ENCODE measurements at regions not wholly inside any gene's neighbourhood (a gene's known extent, or its start where the extent isn't known, plus 50 kb on each side); places are given as distances from the start of the nearest gene placed in this dataset.

DNA sequence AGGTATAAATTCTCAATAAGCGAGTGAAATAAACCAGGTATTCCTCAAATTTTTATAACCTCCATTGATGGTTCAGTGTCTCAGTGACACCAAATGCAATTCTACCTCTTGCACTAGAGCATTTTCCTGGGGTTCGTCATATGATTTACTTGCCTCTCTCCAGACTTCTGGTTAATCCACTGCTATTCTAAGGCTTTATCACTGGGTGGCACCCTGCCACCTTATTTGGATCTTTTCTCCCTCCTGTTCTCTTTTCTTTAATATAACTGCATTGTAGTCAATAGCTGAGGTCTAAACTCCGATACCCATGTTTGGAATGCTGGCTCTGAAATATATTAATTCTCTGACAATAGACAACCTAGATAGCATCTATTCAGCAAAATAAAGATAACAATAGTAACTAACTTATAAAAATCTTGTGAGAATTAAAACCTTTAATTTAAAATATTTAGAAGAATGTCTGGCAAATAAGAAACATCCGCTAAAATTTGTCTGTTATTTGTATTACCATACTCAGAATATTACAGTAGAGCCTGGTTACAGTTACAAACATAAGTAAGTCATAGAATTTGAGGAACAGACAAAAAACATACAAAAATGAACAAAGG lies 436.4 kb downstream of the PLA2G4A start:
- WGBS, 2 donors, result 54 to 59% methylated on average over 4 of the region's 4 CpGs

DNA sequence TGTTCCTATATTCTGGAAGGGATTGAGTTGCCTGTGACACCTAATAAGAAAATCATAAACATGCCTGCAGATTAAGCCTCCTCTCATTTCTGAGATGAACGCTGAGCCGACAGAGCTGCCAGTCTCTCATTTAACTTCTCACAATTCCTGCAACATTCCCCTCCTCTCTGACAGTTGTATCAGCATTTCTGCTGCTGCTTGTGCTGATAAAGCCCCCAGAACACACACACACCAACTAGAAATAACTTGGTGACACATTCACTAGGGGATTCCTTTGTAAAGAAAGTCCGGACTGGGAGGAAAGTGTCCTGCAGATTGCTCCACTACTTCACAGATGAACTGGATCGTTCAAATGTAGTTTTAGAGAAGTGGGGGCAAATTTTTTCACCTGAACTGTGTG lies 437.3 kb downstream of the PLA2G4A start:
- TF ChIP-seq, protein P1, sequence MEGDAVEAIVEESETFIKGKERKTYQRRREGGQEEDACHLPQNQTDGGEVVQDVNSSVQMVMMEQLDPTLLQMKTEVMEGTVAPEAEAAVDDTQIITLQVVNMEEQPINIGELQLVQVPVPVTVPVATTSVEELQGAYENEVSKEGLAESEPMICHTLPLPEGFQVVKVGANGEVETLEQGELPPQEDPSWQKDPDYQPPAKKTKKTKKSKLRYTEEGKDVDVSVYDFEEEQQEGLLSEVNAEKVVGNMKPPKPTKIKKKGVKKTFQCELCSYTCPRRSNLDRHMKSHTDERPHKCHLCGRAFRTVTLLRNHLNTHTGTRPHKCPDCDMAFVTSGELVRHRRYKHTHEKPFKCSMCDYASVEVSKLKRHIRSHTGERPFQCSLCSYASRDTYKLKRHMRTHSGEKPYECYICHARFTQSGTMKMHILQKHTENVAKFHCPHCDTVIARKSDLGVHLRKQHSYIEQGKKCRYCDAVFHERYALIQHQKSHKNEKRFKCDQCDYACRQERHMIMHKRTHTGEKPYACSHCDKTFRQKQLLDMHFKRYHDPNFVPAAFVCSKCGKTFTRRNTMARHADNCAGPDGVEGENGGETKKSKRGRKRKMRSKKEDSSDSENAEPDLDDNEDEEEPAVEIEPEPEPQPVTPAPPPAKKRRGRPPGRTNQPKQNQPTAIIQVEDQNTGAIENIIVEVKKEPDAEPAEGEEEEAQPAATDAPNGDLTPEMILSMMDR (IDR thresholded peaks at IDR 0.05; ENCODE audit: control extremely low read depth, extremely low read depth), result no peak
- 52 to 55% methylated on average over 4 of the region's 4 CpGs for WGBS, 2 donors

More for the DNA sequence above, 436.4 kb downstream of the PLA2G4A start:
- no peaks in the 10 kb centered on the region for H3K27me3 ChIP-seq (ENCODE audit: control insufficient read depth in 3 of 3, insufficient read depth in 3 of 3, low read length in 2 of 3)
- no peak overlapping the region for H3K27ac ChIP-seq (ENCODE audit: low read depth in 1 of 2, low read length in 1 of 2)
- TF ChIP-seq, protein P1 (IDR thresholded peaks at IDR 0.05; ENCODE audit: control extremely low read depth, extremely low read depth), result no peak
- H3K4me1 ChIP-seq (ENCODE audit: control insufficient read depth in 5 of 5, insufficient read depth in 5 of 5, low read length in 5 of 5), result peaks cover 0 to 3% (median 0%) of the 10 kb centered on the region in 5 donors
- peak; percentile 61 to 78 (median 76) for DNase-seq
- no peak overlapping the region for H3K4me3 ChIP-seq
- H3K9me3 ChIP-seq (ENCODE audit: control insufficient read depth in 4 of 4, insufficient read depth in 3 of 4, low read length in 3 of 4), result no peaks in the 10 kb centered on the region
- no peak for ATAC-seq (ENCODE audit: insufficient read depth, low FRiP score)
- no peaks in the 10 kb centered on the region for H3K36me3 ChIP-seq (ENCODE audit: control insufficient read depth in 4 of 4, insufficient read depth in 4 of 4, low read length in 4 of 4)
- H3K9ac ChIP-seq (ENCODE audit: insufficient read depth in 1 of 2, low read length in 2 of 2), result no peak overlapping the region

DNA sequence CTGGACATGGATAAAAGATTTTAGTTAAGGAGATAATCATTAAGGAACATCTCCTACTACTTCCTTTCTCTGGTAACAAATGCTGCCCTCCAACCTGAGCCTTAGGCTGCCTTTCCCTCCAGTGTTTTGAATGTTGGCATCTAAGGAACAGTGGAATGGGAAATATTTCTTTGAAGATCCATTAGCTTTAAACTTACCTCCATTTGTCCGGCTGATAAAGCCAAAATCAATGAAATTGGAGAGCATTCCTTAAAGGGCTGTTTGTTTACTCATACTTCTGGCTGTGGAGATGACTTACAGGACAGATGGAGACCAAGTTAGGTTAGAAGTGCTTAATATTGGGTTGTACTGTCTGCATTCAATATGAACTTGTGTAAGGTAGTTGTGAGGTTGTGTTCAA lies 439.1 kb downstream of the PLA2G4A start:
- H3K4me1 ChIP-seq (ENCODE audit: control insufficient read depth in 5 of 5, insufficient read depth in 5 of 5, low read length in 5 of 5), result peaks cover 0 to 3% (median 0%) of the 10 kb centered on the region in 5 donors
- ATAC-seq (ENCODE audit: insufficient read depth, low FRiP score) (no peak), DNase-seq (no peak)
- H3K27me3 ChIP-seq (ENCODE audit: control insufficient read depth in 3 of 3, insufficient read depth in 3 of 3, low read length in 2 of 3), result no peaks in the 10 kb centered on the region
- 65 to 70% methylated on average over 1 of the region's 1 CpG for WGBS, 2 donors
- TF ChIP-seq, protein P1 (IDR thresholded peaks at IDR 0.05; ENCODE audit: control extremely low read depth, extremely low read depth), result no peak
- no peaks in the 10 kb centered on the region for H3K9me3 ChIP-seq (ENCODE audit: control insufficient read depth in 4 of 4, insufficient read depth in 3 of 4, low read length in 3 of 4)
- H3K27ac ChIP-seq (ENCODE audit: low read depth in 1 of 2, low read length in 1 of 2), result no peak overlapping the region
- no peaks in the 10 kb centered on the region for H3K36me3 ChIP-seq (ENCODE audit: control insufficient read depth in 4 of 4, insufficient read depth in 4 of 4, low read length in 4 of 4)
- H3K9ac ChIP-seq (ENCODE audit: insufficient read depth in 1 of 2, low read length in 2 of 2), result no peak overlapping the region
- no peak overlapping the region for H3K4me3 ChIP-seq

More for the DNA sequence above, 437.3 kb downstream of the PLA2G4A start:
- Histone ChIP-seq H3K9ac (ENCODE audit: insufficient read depth in 1 of 2, low read length in 2 of 2) (no peak overlapping the region), H3K27me3 (ENCODE audit: control insufficient read depth in 3 of 3, insufficient read depth in 3 of 3, low read length in 2 of 3) (no peaks in the 10 kb centered on the region), H3K4me3 (no peak overlapping the region), H3K36me3 (ENCODE audit: control insufficient read depth in 4 of 4, insufficient read depth in 4 of 4, low read length in 4 of 4) (no peaks in the 10 kb centered on the region), H3K9me3 (ENCODE audit: control insufficient read depth in 4 of 4, insufficient read depth in 3 of 4, low read length in 3 of 4) (no peaks in the 10 kb centered on the region), H3K4me1 (ENCODE audit: control insufficient read depth in 5 of 5, insufficient read depth in 5 of 5, low read length in 5 of 5) (peaks cover 0 to 3% (median 0%) of the 10 kb centered on the region in 5 donors), H3K27ac (ENCODE audit: low read depth in 1 of 2, low read length in 1 of 2) (no peak overlapping the region)
- DNase-seq, result no peak
- no peak for ATAC-seq (ENCODE audit: insufficient read depth, low FRiP score)

DNA sequence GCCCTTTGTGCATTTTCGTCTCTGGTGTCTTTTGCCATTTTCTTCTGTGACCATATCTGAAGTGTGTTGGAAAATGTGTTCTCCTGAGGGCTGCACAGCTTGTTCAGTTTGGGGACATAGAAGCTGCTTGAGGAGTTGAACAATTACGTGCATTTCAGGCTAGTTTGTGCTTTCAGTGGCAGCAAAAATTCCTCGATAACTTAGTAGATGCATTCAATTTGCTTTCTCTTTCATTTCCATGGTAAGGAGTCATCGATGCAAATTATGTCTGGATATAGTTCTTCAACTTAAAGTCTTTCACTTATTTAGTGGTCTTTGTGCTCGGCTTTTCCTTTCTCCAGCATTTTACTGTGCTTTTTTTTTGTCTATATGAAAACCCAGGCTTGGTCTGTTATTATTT lies 441.5 kb downstream of the PLA2G4A start:
- H3K9me3 ChIP-seq (ENCODE audit: control insufficient read depth in 4 of 4, insufficient read depth in 3 of 4, low read length in 3 of 4), result no peaks in the 10 kb centered on the region
- no peaks in the 10 kb centered on the region for H3K36me3 ChIP-seq (ENCODE audit: control insufficient read depth in 4 of 4, insufficient read depth in 4 of 4, low read length in 4 of 4)
- H3K9ac ChIP-seq (ENCODE audit: insufficient read depth in 1 of 2, low read length in 2 of 2), result no peak overlapping the region
- H3K27me3 ChIP-seq (ENCODE audit: control insufficient read depth in 3 of 3, insufficient read depth in 3 of 3, low read length in 2 of 3), result no peaks in the 10 kb centered on the region
- no peaks in the 10 kb centered on the region for H3K4me1 ChIP-seq (ENCODE audit: control insufficient read depth in 5 of 5, insufficient read depth in 5 of 5, low read length in 5 of 5)
- DNase-seq (no peak), ATAC-seq (ENCODE audit: insufficient read depth, low FRiP score) (no peak)
- WGBS, 2 donors, result 86 to 92% methylated on average over 5 of the region's 5 CpGs
- no peak overlapping the region for H3K27ac ChIP-seq (ENCODE audit: low read depth in 1 of 2, low read length in 1 of 2)
- H3K4me3 ChIP-seq, result no peak overlapping the region
- TF ChIP-seq, protein P1 (IDR thresholded peaks at IDR 0.05; ENCODE audit: control extremely low read depth, extremely low read depth), result no peak
